Colonic mucosa (tissue), 4 donors: ENCODE measurements at regions not wholly inside any gene's neighbourhood (a gene's known extent, or its start where the extent isn't known, plus 50 kb on each side); places are given as distances from the start of the nearest gene placed in this dataset.

Source experiments
- DNase-seq: peaks from one replicate; pipeline ENCODE4 v3.0.0-alpha.2; 2020
- H3K27ac ChIP-seq: fragments of 200-600 bp; one replicate; pipeline ENCODE4 v1.8.0; 2021
- H3K27me3 ChIP-seq: fragments of 200-600 bp; one replicate; pipeline ENCODE4 v1.8.0; 2021
- H3K36me3 ChIP-seq: fragments of 200-600 bp; one replicate; pipeline ENCODE4 v1.8.0; 2021
- H3K4me1 ChIP-seq: fragments of 200-600 bp; one replicate; pipeline ENCODE4 v1.8.0; 2021; ENCODE audit warnings: mild to moderate bottlenecking
- H3K4me3 ChIP-seq: fragments of 200-600 bp; one replicate; pipeline ENCODE4 v1.8.0; 2021
- H3K9ac ChIP-seq, 2 donors: one replicate each; pipeline ENCODE4 v1.7.0; 2013; ENCODE audit warnings: control low read depth in 2 of 2, low read depth in 2 of 2, low read length in 2 of 2
- H3K9me3 ChIP-seq: fragments of 200-600 bp; one replicate; pipeline ENCODE4 v1.8.0; 2021
- CTCF ChIP-seq: fragments of 200-600 bp; IDR thresholded peaks from one replicate; pipeline ENCODE4 v1.8.0; 2022; ENCODE audit warnings: antibody characterized with exemption, mild to moderate bottlenecking
- intact Hi-C: fragments of 100-400 bp; cut with DNase I; formaldehyde crosslinking; loops from one replicate; pipeline ENCODE4 v1.14.1; 2022
- donor health status: healthy.
- donor health status: DM: no; HTN: no; CAD: no.
- donor health status: DM: no; HTN: no; CAD: no.

DNA sequence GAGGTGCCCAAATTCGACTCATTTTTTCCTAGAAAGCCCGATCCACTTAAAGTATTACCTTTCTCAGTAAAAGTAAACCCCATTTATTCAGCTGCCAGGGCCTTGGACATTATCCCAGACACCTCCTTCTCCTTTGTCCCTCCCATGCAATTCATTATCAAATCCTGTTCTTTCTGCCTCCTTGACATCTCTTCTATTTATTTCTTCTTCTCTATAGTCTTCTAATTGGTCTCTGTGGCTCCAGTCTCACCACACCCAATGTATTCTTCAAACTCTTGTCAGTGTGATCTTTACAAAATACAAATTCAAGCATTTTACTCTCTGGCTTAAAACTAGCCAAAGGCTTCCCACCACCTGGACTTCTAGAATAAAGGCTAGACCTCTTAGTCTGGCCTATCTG lies 120.3 kb downstream of the IL20RB start:
- no peak overlapping the region for H3K4me3 ChIP-seq
- H3K9me3 ChIP-seq = no peaks in the 10 kb centered on the region
- no peak for TF ChIP-seq CTCF
- H3K36me3 ChIP-seq = no peaks in the 10 kb centered on the region
- H3K27ac ChIP-seq = no peak overlapping the region
- H3K4me1 ChIP-seq = no peaks in the 10 kb centered on the region
- H3K9ac ChIP-seq = no peak overlapping the region
- no peak for DNase-seq
- intact Hi-C loops = no loop called here
- H3K27me3 ChIP-seq = no peaks in the 10 kb centered on the region

- H3K4me1 ChIP-seq = no peaks in the 10 kb centered on the region
- H3K4me3 ChIP-seq = no peak overlapping the region
- no peaks in the 10 kb centered on the region for H3K36me3 ChIP-seq
- H3K9me3 ChIP-seq = no peaks in the 10 kb centered on the region
- no peaks in the 10 kb centered on the region for H3K27me3 ChIP-seq
- no peak for TF ChIP-seq CTCF
- no peak for DNase-seq
- no peak overlapping the region for H3K27ac ChIP-seq
- intact Hi-C loops = no loop called here
- H3K9ac ChIP-seq = no peak overlapping the region
Measured at GRCh38 chr3:137079571-137079970, 121.8 kb downstream of the IL20RB start.

DNA sequence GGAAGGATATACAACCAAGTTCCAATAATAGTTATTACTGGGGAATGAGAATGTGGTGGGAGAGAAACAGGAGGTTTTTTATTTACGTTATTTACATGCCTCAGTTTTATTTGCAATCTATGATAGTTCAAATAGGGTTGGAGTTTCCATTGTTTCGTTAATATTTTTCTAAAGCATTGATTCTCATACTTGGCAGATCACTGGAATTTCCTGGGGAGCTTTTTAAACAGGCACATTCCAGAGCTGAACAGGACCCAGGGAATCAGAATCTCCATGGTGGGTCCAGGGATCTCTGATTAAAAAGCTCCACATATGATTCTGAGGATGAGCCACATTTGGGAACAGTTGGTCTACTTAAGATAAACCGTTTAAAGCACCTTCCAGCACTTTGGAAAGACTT lies 123.9 kb downstream of the IL20RB start:
- TF ChIP-seq CTCF = no peak
- Histone ChIP-seq H3K4me3 (no peak overlapping the region), H3K9ac (no peak overlapping the region), H3K36me3 (no peaks in the 10 kb centered on the region), H3K27me3 (no peaks in the 10 kb centered on the region), H3K27ac (no peak overlapping the region), H3K9me3 (no peaks in the 10 kb centered on the region), H3K4me1 (no peaks in the 10 kb centered on the region)
- no peak for DNase-seq
- intact Hi-C loops = no loop called here

GRCh38 chr3:137082763-137083162 lies 125.0 kb downstream of the IL20RB start:
- no peak for DNase-seq
- intact Hi-C loops = no loop called here
- H3K4me1 ChIP-seq = no peaks in the 10 kb centered on the region
- TF ChIP-seq CTCF = no peak
- H3K9me3 ChIP-seq = no peaks in the 10 kb centered on the region
- no peaks in the 10 kb centered on the region for H3K27me3 ChIP-seq
- no peaks in the 10 kb centered on the region for H3K36me3 ChIP-seq
- no peak overlapping the region for H3K27ac ChIP-seq
- H3K4me3 ChIP-seq = no peak overlapping the region
- no peak overlapping the region for H3K9ac ChIP-seq

GRCh38 chr3:137083332-137083731 lies 125.5 kb downstream of the IL20RB start:
- no peak overlapping the region for H3K27ac ChIP-seq
- no peaks in the 10 kb centered on the region for H3K9me3 ChIP-seq
- no peak for DNase-seq
- H3K36me3 ChIP-seq = no peaks in the 10 kb centered on the region
- no peak overlapping the region for H3K4me3 ChIP-seq
- H3K9ac ChIP-seq = no peak overlapping the region
- TF ChIP-seq CTCF = no peak
- intact Hi-C loops = no loop called here
- H3K27me3 ChIP-seq = no peaks in the 10 kb centered on the region
- no peaks in the 10 kb centered on the region for H3K4me1 ChIP-seq

GRCh38 chr3:137084586-137084985 lies 126.8 kb downstream of the IL20RB start:
- Histone ChIP-seq H3K36me3 (no peaks in the 10 kb centered on the region), H3K9me3 (no peaks in the 10 kb centered on the region), H3K27me3 (no peaks in the 10 kb centered on the region), H3K4me1 (no peaks in the 10 kb centered on the region), H3K27ac (no peak overlapping the region), H3K9ac (no peak overlapping the region), H3K4me3 (no peak overlapping the region)
- TF ChIP-seq CTCF = no peak
- intact Hi-C loops = no loop called here
- no peak for DNase-seq
